ENCODE measurements at regions not wholly inside any gene's neighbourhood (a gene's known extent, or its start where the extent isn't known, plus 50 kb on each side); places are given as distances from the start of the nearest gene placed in this dataset.

DNA sequence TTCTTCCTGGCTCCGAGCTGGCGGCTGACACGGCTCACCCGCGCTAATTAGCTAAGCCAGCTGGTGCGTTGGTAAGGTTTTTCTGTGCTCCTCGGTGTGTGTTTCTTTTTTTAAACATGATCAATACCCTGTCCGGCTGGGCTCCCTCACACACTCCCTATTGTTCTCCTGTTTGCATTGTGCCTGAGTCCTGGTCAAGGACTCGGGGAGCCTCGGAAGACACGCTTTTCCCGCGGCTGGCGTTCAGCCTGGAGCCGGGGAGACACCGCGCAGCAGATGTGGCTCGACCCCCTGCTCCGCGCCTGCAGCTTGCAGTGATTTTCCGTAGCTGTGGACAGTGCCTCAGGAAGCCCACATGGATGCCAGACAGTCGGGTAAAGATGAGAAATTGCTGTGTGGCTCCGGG lies 454.9 kb upstream of the CADM1 start:
- TF ChIP-seq, protein P1, sequence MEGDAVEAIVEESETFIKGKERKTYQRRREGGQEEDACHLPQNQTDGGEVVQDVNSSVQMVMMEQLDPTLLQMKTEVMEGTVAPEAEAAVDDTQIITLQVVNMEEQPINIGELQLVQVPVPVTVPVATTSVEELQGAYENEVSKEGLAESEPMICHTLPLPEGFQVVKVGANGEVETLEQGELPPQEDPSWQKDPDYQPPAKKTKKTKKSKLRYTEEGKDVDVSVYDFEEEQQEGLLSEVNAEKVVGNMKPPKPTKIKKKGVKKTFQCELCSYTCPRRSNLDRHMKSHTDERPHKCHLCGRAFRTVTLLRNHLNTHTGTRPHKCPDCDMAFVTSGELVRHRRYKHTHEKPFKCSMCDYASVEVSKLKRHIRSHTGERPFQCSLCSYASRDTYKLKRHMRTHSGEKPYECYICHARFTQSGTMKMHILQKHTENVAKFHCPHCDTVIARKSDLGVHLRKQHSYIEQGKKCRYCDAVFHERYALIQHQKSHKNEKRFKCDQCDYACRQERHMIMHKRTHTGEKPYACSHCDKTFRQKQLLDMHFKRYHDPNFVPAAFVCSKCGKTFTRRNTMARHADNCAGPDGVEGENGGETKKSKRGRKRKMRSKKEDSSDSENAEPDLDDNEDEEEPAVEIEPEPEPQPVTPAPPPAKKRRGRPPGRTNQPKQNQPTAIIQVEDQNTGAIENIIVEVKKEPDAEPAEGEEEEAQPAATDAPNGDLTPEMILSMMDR (IDR thresholded peaks at IDR 0.05), result no peak
- TF ChIP-seq POLR2AphosphoS5 (IDR thresholded peaks at IDR 0.05; ENCODE audit: insufficient read depth in 1 of 2, low read depth in 1 of 2), result no peak
